Fibroblast of lung (primary cell): ENCODE measurements at regions not wholly inside any gene's neighbourhood (a gene's known extent, or its start where the extent isn't known, plus 50 kb on each side); places are given as distances from the start of the nearest gene placed in this dataset.

Experiments
- EZH2 ChIP-seq: IDR thresholded peaks from 2 replicates; pipeline ENCODE4 v1.5.1; 2012; ENCODE audit warnings: low read length, control low read depth, mild to moderate bottlenecking; ENCODE audit errors: missing control alignments
- TF ChIP-seq, protein P1 (sequence below), 2 donors: IDR thresholded peaks in 1 of 2; conservative IDR thresholded peaks in 1 of 2; 1 replicate in 1 of 2; 2 replicates in 1 of 2; pipeline ENCODE4 v1.5.1; 2011 to 2012; ENCODE audit warnings: low read length in 2 of 2, control low read depth in 1 of 2, inconsistent platforms in 1 of 2, low read depth in 1 of 2, mild to moderate bottlenecking in 1 of 2

DNA sequence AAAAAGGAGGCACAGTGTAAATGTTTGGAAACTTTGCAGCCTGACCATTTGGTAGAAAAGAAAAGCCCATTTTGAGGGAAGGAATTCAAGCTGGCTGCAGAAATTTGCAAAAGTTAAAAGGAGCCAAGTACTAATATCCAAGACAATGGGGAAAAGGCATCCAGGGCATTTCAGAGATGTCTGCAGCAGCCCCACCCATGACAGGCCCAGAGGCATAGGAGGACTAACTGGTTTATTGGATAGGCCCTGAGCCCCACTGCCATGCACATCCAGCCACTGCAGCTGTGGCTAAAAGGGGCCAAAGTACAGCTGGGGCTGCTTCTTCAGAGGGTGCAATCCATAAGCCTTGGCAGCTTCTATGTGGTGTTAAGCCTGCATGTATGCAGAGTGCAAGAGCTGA, 104.9 kb downstream of the HS3ST1 start:
- TF ChIP-seq, protein P1, sequence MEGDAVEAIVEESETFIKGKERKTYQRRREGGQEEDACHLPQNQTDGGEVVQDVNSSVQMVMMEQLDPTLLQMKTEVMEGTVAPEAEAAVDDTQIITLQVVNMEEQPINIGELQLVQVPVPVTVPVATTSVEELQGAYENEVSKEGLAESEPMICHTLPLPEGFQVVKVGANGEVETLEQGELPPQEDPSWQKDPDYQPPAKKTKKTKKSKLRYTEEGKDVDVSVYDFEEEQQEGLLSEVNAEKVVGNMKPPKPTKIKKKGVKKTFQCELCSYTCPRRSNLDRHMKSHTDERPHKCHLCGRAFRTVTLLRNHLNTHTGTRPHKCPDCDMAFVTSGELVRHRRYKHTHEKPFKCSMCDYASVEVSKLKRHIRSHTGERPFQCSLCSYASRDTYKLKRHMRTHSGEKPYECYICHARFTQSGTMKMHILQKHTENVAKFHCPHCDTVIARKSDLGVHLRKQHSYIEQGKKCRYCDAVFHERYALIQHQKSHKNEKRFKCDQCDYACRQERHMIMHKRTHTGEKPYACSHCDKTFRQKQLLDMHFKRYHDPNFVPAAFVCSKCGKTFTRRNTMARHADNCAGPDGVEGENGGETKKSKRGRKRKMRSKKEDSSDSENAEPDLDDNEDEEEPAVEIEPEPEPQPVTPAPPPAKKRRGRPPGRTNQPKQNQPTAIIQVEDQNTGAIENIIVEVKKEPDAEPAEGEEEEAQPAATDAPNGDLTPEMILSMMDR (conservative IDR thresholded peaks at IDR 0.05 in 1 of 2, IDR thresholded peaks at IDR 0.05 in 1 of 2; ENCODE audit: low read depth in 1 of 2, low read length in 2 of 2): no peak
- TF ChIP-seq EZH2: no peak
